ENCODE measurements at regions not wholly inside any gene's neighbourhood (a gene's known extent, or its start where the extent isn't known, plus 50 kb on each side); places are given as distances from the start of the nearest gene placed in this dataset.

GRCh38 chr4:161182913-161183312 lies 980.9 kb downstream of the FSTL5 start:
- no peak overlapping the region for H3K4me2 ChIP-seq (ENCODE audit: insufficient read depth, low read length)
- no peak overlapping the region for H2AFZ ChIP-seq (ENCODE audit: low read length)
- no peak for TF ChIP-seq CTCF (IDR thresholded peaks at IDR 0.05; ENCODE audit: extremely low read depth, low read depth, low read length)
- no peaks in the 10 kb centered on the region for H4K20me1 ChIP-seq (ENCODE audit: insufficient read depth, low read length)
- no peak overlapping the region for H3K4me3 ChIP-seq (ENCODE audit: insufficient read depth, low read length)
- H3K27ac ChIP-seq (ENCODE audit: low read depth, low read length) = no peak overlapping the region
- no peak for DNase-seq (ENCODE audit: insufficient read length, low spot score, missing footprints)
- no peaks in the 10 kb centered on the region for H3K27me3 ChIP-seq (ENCODE audit: insufficient read depth, low read length)
- no peaks in the 10 kb centered on the region for H3K36me3 ChIP-seq (ENCODE audit: insufficient read depth, low read length)
- H3K79me2 ChIP-seq (ENCODE audit: insufficient read depth, low read length) = no peaks in the 10 kb centered on the region
- no peaks in the 10 kb centered on the region for H3K4me1 ChIP-seq (ENCODE audit: insufficient read depth, low read length)
- no peaks in the 10 kb centered on the region for H3K9me3 ChIP-seq (ENCODE audit: low read depth, low read length)

GRCh38 chr4:161178310-161178709 lies 985.5 kb downstream of the FSTL5 start:
- Histone ChIP-seq H3K4me3 (ENCODE audit: insufficient read depth, low read length) (no peak overlapping the region), H3K4me1 (ENCODE audit: insufficient read depth, low read length) (no peaks in the 10 kb centered on the region), H3K9me3 (ENCODE audit: low read depth, low read length) (no peaks in the 10 kb centered on the region), H2AFZ (ENCODE audit: low read length) (no peak overlapping the region), H3K36me3 (ENCODE audit: insufficient read depth, low read length) (no peaks in the 10 kb centered on the region), H3K27me3 (ENCODE audit: insufficient read depth, low read length) (no peaks in the 10 kb centered on the region), H3K27ac (ENCODE audit: low read depth, low read length) (no peak overlapping the region), H4K20me1 (ENCODE audit: insufficient read depth, low read length) (no peaks in the 10 kb centered on the region), H3K4me2 (ENCODE audit: insufficient read depth, low read length) (no peak overlapping the region), H3K79me2 (ENCODE audit: insufficient read depth, low read length) (no peaks in the 10 kb centered on the region)
- TF ChIP-seq CTCF (IDR thresholded peaks at IDR 0.05; ENCODE audit: extremely low read depth, low read depth, low read length) = no peak
- no peak for DNase-seq (ENCODE audit: insufficient read length, low spot score, missing footprints)

- Histone ChIP-seq H3K27me3 (ENCODE audit: insufficient read depth, low read length) (no peaks in the 10 kb centered on the region), H3K4me1 (ENCODE audit: insufficient read depth, low read length) (no peaks in the 10 kb centered on the region), H4K20me1 (ENCODE audit: insufficient read depth, low read length) (no peaks in the 10 kb centered on the region), H3K36me3 (ENCODE audit: insufficient read depth, low read length) (no peaks in the 10 kb centered on the region), H3K79me2 (ENCODE audit: insufficient read depth, low read length) (no peaks in the 10 kb centered on the region), H2AFZ (ENCODE audit: low read length) (no peak overlapping the region), H3K27ac (ENCODE audit: low read depth, low read length) (no peak overlapping the region), H3K9me3 (ENCODE audit: low read depth, low read length) (no peaks in the 10 kb centered on the region), H3K4me2 (ENCODE audit: insufficient read depth, low read length) (no peak overlapping the region), H3K4me3 (ENCODE audit: insufficient read depth, low read length) (no peak overlapping the region)
- no peak for TF ChIP-seq CTCF (IDR thresholded peaks at IDR 0.05; ENCODE audit: extremely low read depth, low read depth, low read length)
- no peak for DNase-seq (ENCODE audit: insufficient read length, low spot score, missing footprints)
These were observed 991.3 kb downstream of the FSTL5 start for GRCh38 chr4:161172396-161173026.

GRCh38 chr4:161167539-161167938 lies 996.3 kb downstream of the FSTL5 start:
- no peak overlapping the region for H3K4me3 ChIP-seq (ENCODE audit: insufficient read depth, low read length)
- H3K4me2 ChIP-seq (ENCODE audit: insufficient read depth, low read length) = no peak overlapping the region
- no peaks in the 10 kb centered on the region for H3K36me3 ChIP-seq (ENCODE audit: insufficient read depth, low read length)
- H2AFZ ChIP-seq (ENCODE audit: low read length) = no peak overlapping the region
- no peaks in the 10 kb centered on the region for H4K20me1 ChIP-seq (ENCODE audit: insufficient read depth, low read length)
- H3K4me1 ChIP-seq (ENCODE audit: insufficient read depth, low read length) = no peaks in the 10 kb centered on the region
- no peaks in the 10 kb centered on the region for H3K27me3 ChIP-seq (ENCODE audit: insufficient read depth, low read length)
- no peaks in the 10 kb centered on the region for H3K79me2 ChIP-seq (ENCODE audit: insufficient read depth, low read length)
- no peak for DNase-seq (ENCODE audit: insufficient read length, low spot score, missing footprints)
- no peaks in the 10 kb centered on the region for H3K9me3 ChIP-seq (ENCODE audit: low read depth, low read length)
- TF ChIP-seq CTCF (IDR thresholded peaks at IDR 0.05; ENCODE audit: extremely low read depth, low read depth, low read length) = no peak
- H3K27ac ChIP-seq (ENCODE audit: low read depth, low read length) = no peak overlapping the region
